ENCODE measurements at regions not wholly inside any gene's neighbourhood (a gene's known extent, or its start where the extent isn't known, plus 50 kb on each side); places are given as distances from the start of the nearest gene placed in this dataset.

GRCh38 chr16:35706901-35707300, 2247.5 kb downstream of the TP53TG3F start:
- peaks cover 52% of the 10 kb centered on the region for H3K9me3 Mint-ChIP-seq (ENCODE audit: low read depth)
- no peak for DNase-seq (ENCODE audit: low spot score)
- TF ChIP-seq CTCF (IDR thresholded peaks at IDR 0.05) = no peak
- H3K27ac Mint-ChIP-seq (ENCODE audit: unreplicated experiment) = no peak overlapping the region
- H3K36me3 Mint-ChIP-seq (ENCODE audit: low read depth) = no peaks in the 10 kb centered on the region
- no peaks in the 10 kb centered on the region for H3K4me1 Mint-ChIP-seq (ENCODE audit: low read depth)
- H3K27me3 Mint-ChIP-seq (ENCODE audit: low read depth) = no peaks in the 10 kb centered on the region
- no peak overlapping the region for H3K4me3 Mint-ChIP-seq (ENCODE audit: unreplicated experiment)

- DNase-seq (ENCODE audit: low spot score) = no peak
- Mint-ChIP-seq H3K36me3 (ENCODE audit: low read depth) (no peaks in the 10 kb centered on the region), H3K9me3 (ENCODE audit: low read depth) (peaks cover 60% of the 10 kb centered on the region), H3K4me1 (ENCODE audit: low read depth) (no peaks in the 10 kb centered on the region), H3K4me3 (ENCODE audit: unreplicated experiment) (no peak overlapping the region), H3K27me3 (ENCODE audit: low read depth) (no peaks in the 10 kb centered on the region), H3K27ac (ENCODE audit: unreplicated experiment) (no peak overlapping the region)
- TF ChIP-seq CTCF (IDR thresholded peaks at IDR 0.05) = no peak
Measured at GRCh38 chr16:35711435-35711834, 2252.0 kb downstream of the TP53TG3F start.

- Mint-ChIP-seq H3K9me3 (ENCODE audit: low read depth) (peaks cover 59% of the 10 kb centered on the region), H3K27me3 (ENCODE audit: low read depth) (no peaks in the 10 kb centered on the region), H3K4me3 (ENCODE audit: unreplicated experiment) (no peak overlapping the region), H3K36me3 (ENCODE audit: low read depth) (no peaks in the 10 kb centered on the region), H3K27ac (ENCODE audit: unreplicated experiment) (no peak overlapping the region), H3K4me1 (ENCODE audit: low read depth) (no peaks in the 10 kb centered on the region)
- TF ChIP-seq CTCF (IDR thresholded peaks at IDR 0.05) = no peak
- DNase-seq (ENCODE audit: low spot score) = no peak
Measured at GRCh38 chr16:35711958-35712357, 2252.5 kb downstream of the TP53TG3F start.

- Mint-ChIP-seq H3K4me1 (ENCODE audit: low read depth) (no peaks in the 10 kb centered on the region), H3K4me3 (ENCODE audit: unreplicated experiment) (no peak overlapping the region), H3K27ac (ENCODE audit: unreplicated experiment) (no peak overlapping the region), H3K9me3 (ENCODE audit: low read depth) (peaks cover 65% of the 10 kb centered on the region), H3K27me3 (ENCODE audit: low read depth) (no peaks in the 10 kb centered on the region), H3K36me3 (ENCODE audit: low read depth) (no peaks in the 10 kb centered on the region)
- no peak for TF ChIP-seq CTCF (IDR thresholded peaks at IDR 0.05)
- no peak for DNase-seq (ENCODE audit: low spot score)
Measured at GRCh38 chr16:35713762-35714650, 2254.6 kb downstream of the TP53TG3F start.

GRCh38 chr16:35714665-35715064, 2255.3 kb downstream of the TP53TG3F start:
- no peaks in the 10 kb centered on the region for H3K4me1 Mint-ChIP-seq (ENCODE audit: low read depth)
- no peaks in the 10 kb centered on the region for H3K36me3 Mint-ChIP-seq (ENCODE audit: low read depth)
- H3K27ac Mint-ChIP-seq (ENCODE audit: unreplicated experiment) = no peak overlapping the region
- no peak for TF ChIP-seq CTCF (IDR thresholded peaks at IDR 0.05)
- no peak for DNase-seq (ENCODE audit: low spot score)
- no peaks in the 10 kb centered on the region for H3K27me3 Mint-ChIP-seq (ENCODE audit: low read depth)
- H3K9me3 Mint-ChIP-seq (ENCODE audit: low read depth) = peaks cover 69% of the 10 kb centered on the region
- H3K4me3 Mint-ChIP-seq (ENCODE audit: unreplicated experiment) = no peak overlapping the region

Measured in chondrocyte (in vitro differentiated cells).